ENCODE measurements at regions not wholly inside any gene's neighbourhood (a gene's known extent, or its start where the extent isn't known, plus 50 kb on each side); places are given as distances from the start of the nearest gene placed in this dataset.
"Not testable (repeated sequence)": the region's sequence is repeated elsewhere in the genome, so short reads cannot be mapped to it uniquely, and the experiment has no call there.

- DNase-seq; ATAC-seq (ENCODE audit: poor library complexity); intact Hi-C loops (cut with DNase I): not testable (repeated sequence)
Observed at GRCh38 chr16:33913601-33914000, 454.2 kb downstream of the TP53TG3F start.

GRCh38 chr16:33920761-33921545 is 461.5 kb downstream of the TP53TG3F start:
- peak; percentile 62 for ATAC-seq (ENCODE audit: poor library complexity)
- DNase-seq; intact Hi-C loops (cut with DNase I): not testable (repeated sequence)

DNA sequence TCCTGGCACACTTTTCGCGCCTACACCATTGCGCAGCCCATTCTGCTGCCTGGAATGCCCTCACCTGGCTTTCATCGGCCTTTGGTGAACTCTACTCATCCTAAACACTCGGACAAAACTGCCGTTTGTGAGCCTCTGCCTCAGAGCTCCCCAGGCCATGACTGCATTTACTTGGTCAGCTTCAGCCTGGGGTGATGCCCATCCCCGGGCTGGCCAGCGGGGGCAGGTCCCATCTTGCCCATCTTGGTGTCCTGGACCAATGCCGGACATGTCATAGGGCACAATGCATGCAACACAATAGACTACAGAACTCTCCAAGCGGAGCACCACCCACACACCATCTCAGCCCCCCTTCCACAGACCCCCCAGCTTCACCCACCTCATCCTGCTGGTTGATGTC is 463.5 kb downstream of the TP53TG3F start:
- ATAC-seq (ENCODE audit: poor library complexity); intact Hi-C loops (cut with DNase I); DNase-seq: not testable (repeated sequence)

GRCh38 chr16:33928026-33928425 is 468.6 kb downstream of the TP53TG3F start:
- ATAC-seq (ENCODE audit: poor library complexity); DNase-seq; intact Hi-C loops (cut with DNase I): not testable (repeated sequence)

- ATAC-seq (ENCODE audit: poor library complexity); intact Hi-C loops (cut with DNase I); DNase-seq: not testable (repeated sequence)
Observed at GRCh38 chr16:33932191-33932590, 472.8 kb downstream of the TP53TG3F start.

DNA sequence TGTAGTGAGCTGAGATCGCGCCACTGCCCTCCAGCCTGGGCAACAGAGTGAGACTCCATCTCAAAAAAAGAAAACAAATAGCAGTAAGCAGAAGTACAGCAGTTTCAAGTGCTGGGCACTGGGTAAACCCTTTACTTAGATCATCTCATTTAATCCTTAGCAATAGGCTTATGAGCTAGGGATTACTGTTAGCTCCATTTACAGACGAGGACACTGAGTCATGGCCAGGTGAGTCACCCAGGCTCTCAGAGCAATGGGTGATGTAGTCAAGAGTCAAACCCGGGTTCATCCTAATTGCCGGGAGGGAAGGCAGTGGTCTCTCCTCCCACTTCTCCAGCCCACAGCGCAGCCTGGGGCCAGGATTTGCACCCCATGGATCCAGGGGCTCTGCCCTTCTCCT is 473.6 kb downstream of the TP53TG3F start:
- ATAC-seq (ENCODE audit: poor library complexity); intact Hi-C loops (cut with DNase I); DNase-seq: not testable (repeated sequence)

DNA sequence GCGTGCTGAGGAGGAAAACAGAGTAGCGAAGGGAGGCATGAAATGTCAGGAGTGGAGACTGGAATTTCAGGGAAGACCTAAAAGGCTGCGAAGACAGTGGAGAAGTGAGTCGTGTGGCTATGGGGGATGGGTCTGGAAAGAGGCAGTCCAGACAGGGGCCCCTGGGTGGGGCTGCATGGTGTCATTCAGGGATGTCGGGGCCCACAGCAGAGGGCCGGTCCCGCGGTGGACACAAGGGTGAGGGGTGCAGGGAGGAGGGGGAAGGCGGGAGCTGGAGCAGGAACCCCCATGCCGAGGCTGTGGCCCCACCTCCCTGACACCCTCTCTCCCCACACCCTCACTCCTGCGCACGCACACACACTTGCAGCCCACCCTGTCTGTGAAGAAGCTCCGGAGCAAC is 476.4 kb downstream of the TP53TG3F start:
- intact Hi-C loops (cut with DNase I); ATAC-seq (ENCODE audit: poor library complexity); DNase-seq: not testable (repeated sequence)

DNA sequence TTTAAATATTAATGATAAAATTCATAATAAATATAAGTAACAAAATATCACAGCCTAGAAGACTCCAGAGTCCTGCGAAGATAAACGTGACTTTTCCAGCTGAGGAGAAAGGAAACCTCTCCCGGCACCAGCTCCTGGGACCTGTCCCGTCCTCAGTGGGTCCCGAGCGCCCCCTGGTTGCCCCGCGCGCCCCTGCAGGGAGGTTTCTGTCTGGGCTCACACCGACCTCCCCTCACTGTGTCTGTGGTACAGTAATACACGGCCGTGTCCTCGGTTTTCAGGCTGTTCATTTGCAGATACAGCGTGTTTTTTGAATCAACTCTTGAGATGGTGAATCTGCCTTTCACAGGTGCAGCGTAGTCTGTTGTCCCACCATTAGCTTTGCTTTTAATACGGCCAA is 478.7 kb downstream of the TP53TG3F start:
- ATAC-seq (ENCODE audit: poor library complexity); DNase-seq; intact Hi-C loops (cut with DNase I): not testable (repeated sequence)

DNA sequence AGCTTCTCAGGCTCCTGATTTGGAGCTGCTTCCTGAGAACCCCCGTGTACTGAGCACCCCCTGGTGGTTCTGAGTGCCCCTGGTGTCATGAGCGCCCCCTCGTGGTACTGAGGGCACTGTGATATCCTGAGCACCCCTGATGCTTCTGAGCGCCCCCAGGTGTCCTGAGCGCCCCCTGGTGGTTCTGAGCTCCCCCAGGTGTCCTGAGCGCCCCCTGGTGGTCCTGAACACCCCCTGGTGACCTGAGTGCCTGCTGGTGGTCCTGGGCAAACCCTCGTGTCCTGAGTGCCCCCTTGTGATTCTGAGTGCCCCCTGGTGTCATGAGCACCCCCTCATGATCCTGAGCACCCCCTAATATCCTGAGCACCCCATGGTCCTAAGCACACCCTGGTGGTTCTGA is 502.1 kb downstream of the TP53TG3F start:
- intact Hi-C loops (cut with DNase I); ATAC-seq (ENCODE audit: poor library complexity); DNase-seq: not testable (repeated sequence)

DNA sequence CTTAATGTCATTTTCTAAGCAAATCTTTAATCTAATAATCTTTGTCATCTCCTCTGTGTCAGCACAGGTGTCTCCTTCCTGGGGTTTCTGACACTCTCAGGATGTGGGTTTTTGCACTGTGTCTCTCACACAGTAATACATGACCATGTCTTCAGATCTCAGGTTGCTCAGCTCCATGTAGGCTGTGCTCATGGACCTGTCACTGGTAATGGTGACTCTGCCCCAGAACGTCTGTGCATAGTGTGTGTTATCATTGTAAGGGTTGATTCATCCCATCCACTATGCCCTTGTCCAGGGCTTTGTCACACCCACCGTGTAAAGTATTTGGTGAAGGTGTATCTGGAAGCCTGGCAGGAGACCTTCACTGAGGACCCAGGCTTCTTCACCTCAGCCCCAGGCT is 506.1 kb downstream of the TP53TG3F start:
- ATAC-seq (ENCODE audit: poor library complexity); DNase-seq; intact Hi-C loops (cut with DNase I): not testable (repeated sequence)

DNA sequence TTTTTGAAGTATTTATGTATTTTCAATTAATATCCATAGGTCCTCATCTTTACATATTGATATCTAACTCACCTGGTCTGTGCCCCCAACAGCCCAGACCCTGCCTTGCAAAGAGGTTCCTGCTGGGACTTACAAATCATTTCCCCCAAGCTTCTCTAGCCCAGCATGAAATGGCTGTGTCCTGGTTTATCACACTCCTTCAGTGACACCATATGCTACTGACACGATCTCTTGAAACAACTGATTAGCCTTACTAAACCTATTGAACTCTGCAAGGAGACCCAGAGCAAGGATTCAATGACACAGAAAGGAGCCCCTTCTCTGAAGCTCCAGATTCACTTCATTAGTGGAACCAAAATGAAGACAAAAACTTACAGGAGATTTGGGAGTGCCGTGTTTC is 507.4 kb downstream of the TP53TG3F start:
- peak; percentile 72 for ATAC-seq (ENCODE audit: poor library complexity)
- intact Hi-C loops (cut with DNase I); DNase-seq: not testable (repeated sequence)

DNA sequence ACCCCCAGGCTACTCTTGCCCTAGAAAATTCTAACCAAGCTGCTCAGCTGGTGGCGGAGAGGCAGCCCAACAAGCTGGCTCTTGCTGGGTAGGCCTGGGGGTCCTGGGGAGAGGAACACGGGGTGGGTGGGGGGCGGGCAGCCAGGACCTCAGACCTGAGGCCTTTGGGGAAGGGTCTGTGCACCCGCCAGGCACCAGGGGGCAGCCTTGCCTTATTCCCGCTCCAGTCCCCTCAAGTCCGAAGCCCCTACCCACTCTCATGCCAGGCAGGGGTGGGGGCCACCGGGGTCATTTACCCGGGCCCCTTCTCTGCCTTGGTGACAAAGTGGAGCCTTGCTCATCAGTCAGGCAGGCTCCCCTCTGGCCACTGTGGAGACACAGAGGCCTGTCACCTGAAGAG is 515.1 kb downstream of the TP53TG3F start:
- DNase-seq; ATAC-seq (ENCODE audit: poor library complexity); intact Hi-C loops (cut with DNase I): not testable (repeated sequence)

GRCh38 chr16:33975744-33976143 is 516.3 kb downstream of the TP53TG3F start:
- DNase-seq; ATAC-seq (ENCODE audit: poor library complexity); intact Hi-C loops (cut with DNase I): not testable (repeated sequence)

DNA sequence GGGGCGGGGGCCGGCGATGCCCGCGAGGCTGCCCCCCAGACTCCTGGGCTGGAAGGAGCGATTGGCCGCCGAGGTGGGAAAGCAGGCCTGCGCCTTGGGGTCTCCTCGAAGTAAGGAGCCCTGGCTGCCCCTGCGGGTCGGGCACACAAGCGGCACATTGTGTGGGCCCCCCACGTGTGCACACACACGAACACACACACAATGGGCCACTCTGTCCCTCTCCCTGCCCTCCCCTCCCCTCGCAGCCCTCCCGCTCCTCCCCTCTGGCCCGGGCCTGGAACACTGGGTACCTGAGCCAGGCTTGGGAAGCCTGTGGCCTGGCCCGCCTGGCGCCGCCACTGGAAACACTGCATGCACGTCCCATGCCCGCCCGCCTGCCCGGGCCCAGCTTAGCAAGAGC is 517.1 kb downstream of the TP53TG3F start:
- intact Hi-C loops (cut with DNase I); ATAC-seq (ENCODE audit: poor library complexity): not testable (repeated sequence)
- DNase-seq = peak; percentile 18

GRCh38 chr16:33978784-33979183 is 519.4 kb downstream of the TP53TG3F start:
- intact Hi-C loops (cut with DNase I) = not testable (repeated sequence)

GRCh38 chr16:33979613-33980012 is 520.2 kb downstream of the TP53TG3F start:
- intact Hi-C loops (cut with DNase I); DNase-seq: not testable (repeated sequence)
- peak; percentile 11 for ATAC-seq (ENCODE audit: poor library complexity)

More at GRCh38 chr16:33978784-33979183, 519.4 kb downstream of the TP53TG3F start:
- ATAC-seq (ENCODE audit: poor library complexity) (peak; percentile 96), DNase-seq (peak; percentile 51)

- intact Hi-C loops (cut with DNase I); ATAC-seq (ENCODE audit: poor library complexity); DNase-seq: not testable (repeated sequence)
Observed at GRCh38 chr16:33980736-33981135, 521.3 kb downstream of the TP53TG3F start.

DNA sequence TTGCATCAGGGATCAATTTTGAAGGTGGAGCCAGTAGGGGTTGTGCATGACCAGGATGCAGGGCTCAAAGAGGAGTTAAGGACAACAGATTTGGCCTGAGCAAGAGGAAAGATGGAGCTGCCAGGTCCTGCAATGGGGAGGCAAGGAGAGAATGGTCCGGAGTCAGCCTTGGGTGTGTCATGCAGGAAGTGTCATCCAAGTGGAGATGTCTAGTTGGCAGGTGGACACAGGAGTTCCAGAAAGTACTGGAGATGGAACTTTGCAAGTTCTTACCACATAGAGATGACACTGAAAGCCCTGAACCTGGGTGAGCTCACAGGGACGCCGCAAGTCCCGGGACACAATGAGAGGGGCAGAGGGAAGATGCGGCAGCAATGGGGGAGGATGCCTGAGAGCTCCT is 525.0 kb downstream of the TP53TG3F start:
- DNase-seq; intact Hi-C loops (cut with DNase I); ATAC-seq (ENCODE audit: poor library complexity): not testable (repeated sequence)

DNA sequence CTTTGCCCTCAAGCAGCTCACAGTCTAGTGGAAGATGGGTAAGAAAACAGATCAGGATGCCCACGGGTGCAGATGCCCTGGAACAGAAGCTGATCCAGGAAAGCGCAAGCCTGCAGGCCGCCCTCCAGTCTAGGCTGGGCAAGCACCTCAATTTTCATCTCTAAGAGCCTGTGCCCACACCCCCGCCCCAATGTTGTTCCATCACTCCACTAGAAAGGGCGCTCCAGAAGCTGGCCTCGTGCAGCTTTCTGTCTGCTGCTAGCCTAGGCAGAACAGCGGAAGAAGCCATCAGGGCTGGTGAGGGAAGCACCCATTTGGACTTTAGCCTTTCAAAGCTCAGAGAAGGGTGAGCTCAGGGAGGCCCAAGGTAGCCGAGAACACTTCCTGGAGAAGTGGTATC is 527.1 kb downstream of the TP53TG3F start:
- intact Hi-C loops (cut with DNase I); ATAC-seq (ENCODE audit: poor library complexity): not testable (repeated sequence)
- DNase-seq = peak; percentile 11

Data from Right ventricle myocardium superior (tissue), 1 donor.